ENCODE measurements at regions not wholly inside any gene's neighbourhood (a gene's known extent, or its start where the extent isn't known, plus 50 kb on each side); places are given as distances from the start of the nearest gene placed in this dataset.
"Not testable (repeated sequence)": the region's sequence is repeated elsewhere in the genome, so short reads cannot be mapped to it uniquely, and the experiment has no call there.

DNA sequence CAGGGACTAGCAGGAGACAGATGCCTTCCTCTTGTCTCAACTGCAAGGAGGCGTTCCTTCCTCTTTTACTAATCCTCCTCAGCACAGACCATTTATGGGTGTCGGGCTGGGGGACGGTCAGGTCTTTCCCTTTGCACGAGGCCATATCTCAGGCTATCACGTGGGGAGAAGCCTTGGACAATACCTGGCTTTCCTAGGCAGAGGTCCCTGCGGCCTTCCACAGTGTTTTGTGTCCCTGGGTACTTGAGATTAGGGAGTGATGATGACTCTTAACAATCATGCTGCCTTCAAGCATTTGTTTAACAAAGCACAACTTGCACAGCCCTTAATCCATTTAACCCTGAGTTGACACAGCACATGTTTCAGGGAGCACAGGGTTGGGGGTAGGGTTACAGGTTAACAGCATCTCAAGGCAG, 1238.6 kb downstream of the OLFM4 start:
- DNase-seq (ENCODE audit: low read depth), result not testable (repeated sequence)

GRCh38 chr13:54268013-54268695, 1239.5 kb downstream of the OLFM4 start:
- DNase-seq (ENCODE audit: low read depth), result not testable (repeated sequence)

DNA sequence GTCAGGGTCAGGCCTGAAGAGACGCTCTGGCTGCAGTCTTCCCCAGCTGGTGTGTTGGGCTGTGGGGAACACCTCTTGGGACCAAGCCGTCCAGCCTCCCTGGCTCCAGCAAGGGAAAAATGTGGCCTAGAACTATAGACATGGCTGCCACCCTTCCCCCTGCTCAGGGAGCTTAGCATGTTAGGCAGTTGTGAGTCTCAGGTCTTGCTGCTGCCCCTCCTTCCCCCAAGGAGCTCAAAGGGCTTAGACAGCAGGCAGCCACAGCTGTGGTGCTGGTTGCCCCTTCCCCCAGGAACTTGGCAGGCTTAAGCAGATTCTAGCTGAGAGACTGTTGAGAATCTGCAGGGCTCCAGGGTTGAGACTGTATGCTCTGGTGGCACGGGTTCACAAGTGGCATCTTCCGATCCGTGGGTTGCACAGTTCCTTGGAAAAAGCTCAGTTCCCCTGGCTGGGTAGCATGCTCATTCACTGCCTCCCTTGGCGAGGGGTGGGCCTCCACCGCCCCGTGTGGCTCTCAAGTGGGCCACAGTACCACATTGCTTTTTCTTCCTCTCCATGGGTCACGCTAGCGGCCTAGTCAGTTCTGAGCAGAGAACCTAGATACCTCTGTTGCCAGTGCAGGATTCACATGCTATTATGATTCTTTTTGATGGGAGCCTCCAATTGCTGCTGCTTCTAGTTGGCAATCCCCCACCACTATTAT, 1258.6 kb downstream of the OLFM4 start:
- no peak for DNase-seq (ENCODE audit: low read depth)

GRCh38 chr13:54301085-54301484, 1272.5 kb downstream of the OLFM4 start:
- DNase-seq (ENCODE audit: low read depth), result no peak

DNA sequence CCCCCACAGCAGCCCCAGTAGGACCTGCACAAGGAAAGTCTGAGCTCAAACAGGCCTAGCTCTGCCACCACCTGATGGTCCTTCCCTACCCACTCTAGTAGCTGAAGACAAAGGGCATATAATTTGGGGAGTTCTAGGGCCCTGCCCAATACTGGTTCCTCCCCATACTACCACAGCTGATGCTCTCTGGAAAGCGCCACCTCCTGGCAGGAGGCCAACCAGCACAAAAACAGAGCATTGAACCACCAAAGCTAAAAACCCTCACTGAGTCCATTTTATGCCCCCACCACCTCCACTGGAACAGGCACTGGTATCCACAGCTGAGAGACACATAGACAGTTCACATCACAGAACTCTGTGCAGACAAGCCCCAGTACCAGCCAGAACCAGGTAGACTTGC, 1276.8 kb downstream of the OLFM4 start:
- DNase-seq (ENCODE audit: low read depth), result no peak

GRCh38 chr13:54312885-54313284, 1284.3 kb downstream of the OLFM4 start:
- no peak for DNase-seq (ENCODE audit: low read depth)

DNA sequence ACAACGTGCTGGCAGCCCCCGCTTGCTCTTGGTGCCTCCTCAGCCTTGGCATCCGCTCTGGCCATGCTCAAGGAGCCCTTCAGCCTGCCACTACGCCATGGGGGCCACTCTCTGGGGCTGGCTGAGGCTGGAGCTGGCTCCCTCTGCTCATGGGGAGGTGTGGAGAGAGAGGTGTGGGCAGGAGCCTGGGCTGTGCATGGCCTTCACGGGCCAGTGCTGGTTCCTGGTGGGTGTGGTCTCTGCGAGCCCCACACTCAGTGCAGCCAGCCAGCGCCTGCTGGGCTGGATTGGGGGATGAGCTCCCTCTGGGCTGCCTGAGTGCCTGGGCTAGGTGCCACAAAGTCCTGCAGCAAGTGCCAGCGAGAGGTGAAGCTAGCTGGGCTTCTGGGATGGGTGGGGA, 1289.1 kb downstream of the OLFM4 start:
- DNase-seq (ENCODE audit: low read depth), result no peak

DNA sequence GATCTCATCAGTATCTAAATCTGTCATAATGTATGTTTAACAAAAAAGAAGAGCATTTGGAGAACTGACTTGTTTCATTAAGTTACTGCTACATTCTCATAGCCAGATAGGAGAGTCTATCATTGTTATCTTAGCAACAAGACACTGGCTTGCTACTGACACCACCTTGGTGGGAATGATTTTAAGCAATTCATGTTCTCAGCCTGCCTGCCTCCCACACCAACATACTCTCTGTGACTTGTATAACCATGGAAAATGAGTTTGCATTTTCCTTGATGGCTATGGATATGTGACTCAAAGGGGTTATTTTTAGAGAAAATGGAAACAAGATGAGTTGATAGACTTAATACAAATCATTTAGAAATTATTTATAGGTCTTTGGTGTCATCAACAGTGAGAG, 1308.9 kb downstream of the OLFM4 start:
- no peak for DNase-seq (ENCODE audit: low read depth)

DNA sequence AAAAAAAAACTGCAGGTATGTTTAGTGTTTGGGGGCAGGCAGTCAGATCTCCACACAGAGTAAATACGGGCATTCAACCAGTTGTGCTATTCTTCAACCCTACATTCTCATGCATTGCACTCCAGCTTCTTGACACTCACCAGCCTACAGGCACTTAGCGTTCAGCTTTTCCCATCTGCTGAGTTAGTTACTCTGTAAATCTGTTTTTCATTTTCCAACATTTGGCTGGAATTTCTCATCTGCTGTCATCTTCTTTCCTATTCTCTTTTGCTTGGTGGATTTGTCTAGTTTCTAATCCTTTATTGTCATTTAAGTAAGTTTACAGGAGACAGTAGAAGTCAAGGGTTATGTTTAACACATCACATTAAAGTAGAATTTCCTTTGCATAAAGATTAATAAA, 1318.9 kb downstream of the OLFM4 start:
- no peak for DNase-seq (ENCODE audit: low read depth)

DNA sequence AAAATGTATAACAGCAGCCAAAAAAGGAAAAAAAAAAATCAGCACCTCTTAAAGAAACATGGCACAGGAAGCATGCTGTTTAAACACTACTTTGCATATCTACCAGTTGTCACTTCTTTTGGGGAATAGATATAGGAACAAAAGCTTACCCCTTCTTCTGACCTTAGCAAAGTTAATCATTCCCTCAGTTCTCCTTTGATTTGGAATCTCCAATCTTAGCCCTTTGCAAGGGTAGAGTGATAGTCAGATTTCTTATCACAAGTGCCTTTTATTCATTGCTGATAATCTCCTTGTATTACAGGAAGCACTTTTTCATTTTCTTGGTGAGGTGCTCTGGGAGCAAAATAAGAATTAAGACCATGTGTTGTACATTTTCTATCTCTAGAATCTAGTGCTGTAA, 1327.6 kb downstream of the OLFM4 start:
- DNase-seq (ENCODE audit: low read depth), result no peak

- DNase-seq (ENCODE audit: low read depth), result no peak
These were observed 1328.2 kb downstream of the OLFM4 start for GRCh38 chr13:54356849-54357248.

DNA sequence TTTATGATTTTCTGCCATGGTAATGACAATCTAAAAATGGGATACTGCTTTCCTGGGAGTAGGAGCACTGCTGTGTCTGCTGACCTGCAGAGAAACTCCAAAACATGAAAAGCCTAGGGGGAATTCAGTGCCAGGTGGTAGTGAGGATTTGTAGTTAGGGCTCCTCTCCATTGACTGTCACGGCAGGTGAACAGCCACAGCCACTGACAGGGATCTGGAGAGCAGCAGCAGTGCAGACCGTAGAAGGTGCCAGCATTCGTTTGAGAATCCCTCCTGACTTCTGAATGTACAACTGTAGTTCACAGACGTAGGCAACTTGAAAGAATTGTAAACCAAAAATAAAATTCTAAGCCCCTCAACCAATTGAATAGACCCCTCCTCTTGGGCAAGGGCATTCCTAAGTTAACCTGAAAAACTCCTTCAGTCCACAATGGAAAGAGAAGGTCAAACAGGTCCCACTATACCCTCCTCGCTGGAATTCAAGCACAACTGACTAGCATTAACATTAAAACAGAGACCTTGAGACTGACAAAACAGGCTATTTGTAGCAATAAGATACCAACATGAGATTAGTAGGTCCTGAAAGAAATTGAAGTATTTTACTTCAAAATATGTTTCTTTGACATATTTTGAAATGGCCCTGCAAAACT, 1328.8 kb downstream of the OLFM4 start:
- no peak for DNase-seq (ENCODE audit: low read depth)

DNA sequence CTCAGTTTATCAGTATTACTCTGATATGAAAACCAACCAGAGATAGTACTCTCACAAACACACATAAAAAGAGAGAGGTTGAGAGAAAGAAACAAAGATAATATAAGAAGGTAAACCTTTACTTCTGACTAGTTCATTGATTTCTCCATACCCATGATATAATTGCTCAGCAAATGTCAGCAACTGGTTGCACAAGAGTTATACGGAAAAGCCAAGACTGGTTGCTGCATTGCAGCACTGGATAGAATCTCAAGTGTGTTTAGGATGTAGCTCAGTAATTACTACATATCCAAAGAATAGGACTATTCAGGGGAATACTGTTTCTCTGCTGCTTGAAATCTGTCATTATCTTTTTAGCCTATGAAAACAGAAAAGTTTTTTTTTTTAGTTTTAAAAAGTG, 1332.8 kb downstream of the OLFM4 start:
- DNase-seq (ENCODE audit: low read depth), result no peak

DNA sequence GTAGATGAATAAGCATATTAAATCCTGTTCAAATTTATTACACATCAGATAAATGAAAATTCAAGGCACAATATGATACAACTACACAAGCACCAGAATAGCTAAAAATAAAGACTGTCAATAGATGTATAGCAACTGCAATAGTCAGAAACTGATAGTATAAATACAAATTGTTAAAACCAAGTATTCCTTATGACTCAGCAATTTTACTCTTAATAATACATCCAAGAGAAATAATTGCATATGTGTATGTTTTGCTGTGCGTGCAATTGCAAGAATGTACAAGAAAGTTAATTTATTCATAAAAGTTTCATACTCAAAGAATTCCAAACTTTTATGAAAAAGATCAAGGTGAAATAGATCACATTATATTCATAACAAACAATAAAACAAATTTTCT, 1338.1 kb downstream of the OLFM4 start:
- DNase-seq (ENCODE audit: low read depth), result no peak

DNA sequence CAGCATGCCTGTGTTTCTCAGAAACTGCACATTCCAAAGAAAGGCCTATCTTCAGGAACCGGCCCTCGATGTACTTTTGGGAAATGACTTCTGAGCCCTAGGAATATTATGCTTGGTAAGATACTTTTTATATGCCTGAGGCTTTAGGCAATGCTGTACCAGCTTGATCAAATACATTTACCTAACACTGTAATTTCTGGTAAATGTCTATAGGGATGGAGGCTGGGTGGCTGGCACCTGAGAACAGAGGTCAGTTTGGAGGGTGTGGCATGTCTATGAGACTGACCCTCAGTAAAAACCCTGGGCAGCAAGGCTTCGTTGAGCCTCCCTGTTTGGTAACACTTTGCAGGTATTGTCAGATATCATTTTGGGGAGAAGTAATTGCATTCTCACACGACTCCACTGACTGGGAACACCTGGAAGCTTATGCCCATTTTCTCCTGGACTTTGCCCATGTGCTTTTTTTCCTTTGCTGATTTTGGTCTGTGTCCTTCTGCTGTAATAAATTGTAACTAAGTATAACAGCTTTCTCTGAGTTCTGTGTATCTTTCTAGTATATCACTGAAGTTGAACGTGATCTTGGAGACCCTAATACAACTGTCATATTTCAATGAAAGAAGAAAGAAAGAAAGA, 1339.1 kb downstream of the OLFM4 start:
- DNase-seq (ENCODE audit: low read depth), result no peak

GRCh38 chr13:54368387-54368786, 1339.8 kb downstream of the OLFM4 start:
- no peak for DNase-seq (ENCODE audit: low read depth)

DNA sequence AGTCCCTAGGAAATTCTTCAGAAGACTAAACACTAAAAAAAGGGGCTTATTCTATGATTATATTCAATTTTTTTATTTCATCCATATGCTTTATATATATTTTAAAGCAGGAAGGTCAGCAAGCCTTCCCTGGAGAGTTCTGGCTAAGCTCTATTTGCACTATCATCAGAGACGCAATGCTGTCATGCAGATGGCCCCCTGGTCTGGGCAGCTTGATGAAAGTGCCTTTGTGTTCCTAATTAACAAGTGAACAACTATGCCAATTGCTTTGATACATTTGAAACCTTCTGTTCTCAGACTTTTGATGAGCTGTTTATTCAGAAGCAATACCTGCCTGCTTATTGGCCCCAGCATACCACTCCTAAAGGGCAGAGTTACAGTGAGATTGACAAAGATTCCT, 1344.6 kb downstream of the OLFM4 start:
- DNase-seq (ENCODE audit: low read depth), result no peak

DNA sequence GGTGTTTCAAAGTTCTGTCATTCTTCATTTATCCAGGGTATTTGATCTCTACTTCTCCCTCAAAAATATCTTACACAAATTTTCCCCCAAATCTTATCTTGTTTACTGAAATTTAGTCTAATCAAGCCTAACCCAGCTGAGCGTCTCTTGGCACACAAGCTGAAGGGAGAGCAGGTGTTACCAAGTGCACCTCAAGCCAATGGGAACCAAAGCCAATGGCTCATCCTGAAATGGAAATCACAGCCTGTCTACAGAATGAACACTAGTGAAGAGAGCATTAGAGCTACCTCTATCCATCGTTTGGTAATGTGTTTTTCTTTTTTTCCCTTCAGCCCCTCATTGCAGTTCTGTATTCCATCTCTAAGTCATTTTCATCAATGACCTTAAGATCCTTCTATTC, 1350.8 kb downstream of the OLFM4 start:
- DNase-seq (ENCODE audit: low read depth), result no peak

DNA sequence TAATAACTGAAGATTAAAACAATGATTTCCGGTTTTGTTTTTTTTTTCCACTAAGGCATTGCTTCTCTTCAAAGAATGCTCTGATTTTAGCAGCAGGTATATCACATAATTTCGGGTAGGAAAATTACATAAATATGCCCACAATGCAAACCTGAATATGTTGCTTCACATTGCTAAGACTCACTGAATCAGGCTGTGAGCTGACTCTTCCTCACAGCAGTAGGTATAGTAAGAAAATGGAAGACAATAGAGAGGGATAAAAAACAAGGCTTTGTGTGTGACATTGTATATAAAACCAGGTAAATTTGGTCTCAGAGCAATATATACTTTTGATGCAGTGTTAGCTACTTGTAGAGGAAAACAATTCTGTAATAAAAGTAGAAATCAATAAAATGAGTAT, 1355.0 kb downstream of the OLFM4 start:
- no peak for DNase-seq (ENCODE audit: low read depth)

DNA sequence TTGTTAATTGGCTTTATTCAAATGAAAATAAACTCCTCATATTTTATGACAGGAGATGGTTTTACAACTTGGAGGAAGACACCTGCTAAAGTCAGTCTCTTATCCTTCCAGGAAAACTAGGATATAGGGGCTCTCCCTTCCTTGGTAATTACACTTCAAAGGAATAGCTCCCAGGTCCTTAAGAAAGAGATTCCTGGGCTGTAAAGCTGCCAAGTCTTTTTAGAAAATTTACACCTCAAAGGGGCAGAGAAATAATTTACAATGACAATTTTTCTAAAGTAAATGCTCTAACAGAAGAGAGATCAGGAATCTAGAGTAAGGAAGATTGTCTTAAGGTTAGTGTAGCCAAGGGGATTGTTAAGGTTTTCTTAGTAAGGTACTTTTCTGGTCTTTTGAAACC, 1359.0 kb downstream of the OLFM4 start:
- no peak for DNase-seq (ENCODE audit: low read depth)

DNA sequence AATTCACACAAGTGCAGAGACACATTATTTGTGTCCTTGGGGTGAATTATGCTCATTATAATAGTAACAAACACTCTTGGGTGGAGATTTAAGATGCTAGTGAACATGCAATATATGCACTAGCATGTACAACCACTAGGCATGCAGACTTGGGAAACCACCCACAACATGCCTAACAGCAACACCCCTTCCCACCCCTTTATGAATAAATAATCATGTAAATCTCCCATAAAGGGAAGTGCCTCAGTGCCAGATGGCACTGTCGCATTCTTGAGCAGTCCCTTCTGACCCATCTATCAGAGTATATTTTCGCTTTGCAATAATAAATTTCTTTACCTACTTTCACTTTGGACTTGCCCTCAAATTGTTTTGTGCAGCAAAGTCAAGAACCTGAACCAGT, 1362.2 kb downstream of the OLFM4 start:
- no peak for DNase-seq (ENCODE audit: low read depth)

- no peak for DNase-seq (ENCODE audit: low read depth)
These were observed 1365.6 kb downstream of the OLFM4 start for GRCh38 chr13:54394085-54394700.
